Fibroblast of pulmonary artery (primary cell): ENCODE measurements at regions not wholly inside any gene's neighbourhood (a gene's known extent, or its start where the extent isn't known, plus 50 kb on each side); places are given as distances from the start of the nearest gene placed in this dataset.

Experiments used
- DNase-seq: peaks from one replicate; pipeline ENCODE4 v3.0.0-alpha.2; 2010; ENCODE audit warnings: low read depth
- H3K4me3 ChIP-seq: replicated peaks from 2 replicates; pipeline ENCODE4 v1.5.1; 2011; ENCODE audit warnings: low read depth, mild to moderate bottlenecking, control low read depth, low read length, moderate library complexity
- CTCF ChIP-seq: IDR thresholded peaks from 2 replicates; pipeline ENCODE4 v1.5.1; 2011; ENCODE audit warnings: mild to moderate bottlenecking, control low read depth, low read length, inconsistent platforms; ENCODE audit errors: missing control alignments

- H3K4me3 ChIP-seq: no peak overlapping the region
- no peak for TF ChIP-seq CTCF
- no peak for DNase-seq
These were observed 176.3 kb upstream of the LPP start for GRCh38 chr3:187977659-187978058.

GRCh38 chr3:187978433-187979011 is 175.4 kb upstream of the LPP start:
- TF ChIP-seq CTCF: no peak
- DNase-seq: peak; percentile 30
- H3K4me3 ChIP-seq: no peak overlapping the region

- TF ChIP-seq CTCF: no peak
- no peak overlapping the region for H3K4me3 ChIP-seq
- DNase-seq: no peak
These were observed 174.4 kb upstream of the LPP start for GRCh38 chr3:187979564-187979963.

DNA sequence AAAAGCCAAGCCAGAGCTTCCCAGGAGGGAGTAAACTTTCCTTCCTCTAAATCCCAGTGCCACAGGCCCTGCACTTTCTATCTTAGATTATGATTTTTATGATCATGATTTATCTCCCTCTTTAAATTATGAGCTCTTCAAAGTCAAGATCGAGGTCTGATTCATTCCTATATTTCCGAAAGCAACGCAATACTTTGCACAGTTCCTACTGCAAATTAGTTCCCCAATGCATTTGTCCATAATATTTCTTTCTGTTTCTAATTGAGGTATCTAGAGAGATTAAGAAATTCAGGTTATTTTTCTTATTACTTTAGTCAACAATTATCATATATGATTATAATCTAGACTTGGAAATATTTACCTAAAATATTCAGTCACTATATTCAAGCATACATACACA is 173.1 kb upstream of the LPP start:
- no peak for DNase-seq

GRCh38 chr3:187982142-187982541 is 171.8 kb upstream of the LPP start:
- DNase-seq: no peak
- TF ChIP-seq CTCF: no peak
- no peak overlapping the region for H3K4me3 ChIP-seq

More for the DNA sequence above, 173.1 kb upstream of the LPP start:
- H3K4me3 ChIP-seq: no peak overlapping the region
- TF ChIP-seq CTCF: no peak

GRCh38 chr3:187983484-187984124 is 170.4 kb upstream of the LPP start:
- H3K4me3 ChIP-seq: no peak overlapping the region
- TF ChIP-seq CTCF: no peak
- no peak for DNase-seq

DNA sequence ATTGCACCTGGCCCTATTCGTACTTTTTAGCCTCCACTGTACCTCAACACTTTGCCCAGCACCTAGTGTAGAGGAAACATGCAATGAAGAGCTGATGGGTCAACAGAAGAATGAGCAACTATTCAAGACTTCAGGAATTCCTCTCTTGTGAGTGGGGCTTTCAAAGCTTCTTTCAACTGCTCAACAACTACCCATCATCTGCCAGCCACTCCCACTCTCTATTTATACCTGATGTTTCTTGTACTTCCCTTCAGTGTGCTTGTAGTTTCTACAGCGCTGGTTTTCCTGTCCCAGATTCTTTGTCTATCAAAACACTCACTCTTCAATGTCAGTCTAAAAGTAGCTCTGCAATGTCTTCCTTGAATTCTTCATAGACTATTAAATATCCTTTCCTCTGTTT is 168.3 kb upstream of the LPP start:
- DNase-seq: no peak
- no peak for TF ChIP-seq CTCF
- no peak overlapping the region for H3K4me3 ChIP-seq
